Activated CD4-positive, alpha-beta T cell treated with anti-CD3 and anti-CD28 coated beads, Interleukin-2, amount 50 U/mL, for 24 hours (primary cell): ENCODE measurements at regions not wholly inside any gene's neighbourhood (a gene's known extent, or its start where the extent isn't known, plus 50 kb on each side); places are given as distances from the start of the nearest gene placed in this dataset.

Experiments used
- DNase-seq, 2 donors: peaks; one replicate each; pipeline ENCODE4 v3.0.0-alpha.2; 2020; ENCODE audit warnings: low read depth in 1 of 2, low spot score in 1 of 2

DNA sequence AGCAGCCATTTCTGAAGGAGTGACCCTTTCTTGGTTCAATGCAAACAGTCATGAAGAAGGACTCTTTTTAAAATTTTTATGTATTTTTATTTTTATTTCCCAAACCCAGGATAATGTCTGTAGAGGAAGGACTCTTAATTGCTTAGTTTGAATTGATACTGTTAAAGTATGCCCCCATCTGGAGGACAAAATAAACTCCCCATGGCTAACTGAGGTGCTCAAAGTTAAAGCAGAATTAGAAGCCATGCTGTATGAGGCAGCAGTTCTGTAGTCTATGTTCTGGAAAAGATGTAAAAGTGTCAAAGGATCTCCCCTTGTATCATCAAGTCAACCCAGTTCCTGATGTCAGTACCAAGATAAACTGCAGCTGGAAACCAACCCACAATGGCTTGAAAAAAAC is 617.9 kb upstream of the GRM3 start:
- no peak for DNase-seq

DNA sequence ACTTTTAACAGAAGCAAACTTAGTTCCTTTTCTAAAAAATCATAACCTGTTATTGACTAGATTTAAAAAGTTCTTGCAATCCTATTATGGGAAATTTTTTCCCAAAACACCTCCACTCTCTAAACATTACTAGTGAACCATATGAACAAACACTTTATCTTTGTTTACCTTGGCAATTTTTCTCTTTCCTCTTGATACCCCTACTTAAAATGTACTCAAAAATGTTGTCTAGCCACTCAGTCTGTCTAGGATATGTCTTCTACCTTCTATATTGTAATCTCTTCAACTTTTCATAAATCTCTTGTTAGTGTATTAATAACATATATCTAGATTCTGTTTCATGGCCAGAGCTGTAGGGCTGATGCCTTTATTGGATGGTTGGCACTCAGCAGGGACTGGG is 630.0 kb upstream of the GRM3 start:
- DNase-seq = no peak

DNA sequence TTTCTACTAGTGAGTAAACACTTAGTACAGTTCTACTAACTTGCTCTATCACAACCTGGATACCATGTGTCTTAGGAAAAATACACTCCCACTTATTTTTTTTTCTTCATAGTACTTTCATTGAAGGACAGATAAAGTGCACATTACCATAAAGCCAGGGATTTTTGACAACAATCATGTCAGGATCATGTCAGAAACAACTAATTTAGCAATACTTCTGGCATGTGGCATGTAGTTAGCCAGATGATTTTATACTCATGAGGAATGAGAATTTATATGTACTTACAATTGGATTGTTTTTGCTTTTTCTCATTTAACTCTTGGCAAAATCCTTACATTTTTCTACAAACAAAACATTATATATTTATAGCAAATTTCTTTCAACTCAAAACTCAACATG is 630.7 kb upstream of the GRM3 start:
- no peak for DNase-seq

DNA sequence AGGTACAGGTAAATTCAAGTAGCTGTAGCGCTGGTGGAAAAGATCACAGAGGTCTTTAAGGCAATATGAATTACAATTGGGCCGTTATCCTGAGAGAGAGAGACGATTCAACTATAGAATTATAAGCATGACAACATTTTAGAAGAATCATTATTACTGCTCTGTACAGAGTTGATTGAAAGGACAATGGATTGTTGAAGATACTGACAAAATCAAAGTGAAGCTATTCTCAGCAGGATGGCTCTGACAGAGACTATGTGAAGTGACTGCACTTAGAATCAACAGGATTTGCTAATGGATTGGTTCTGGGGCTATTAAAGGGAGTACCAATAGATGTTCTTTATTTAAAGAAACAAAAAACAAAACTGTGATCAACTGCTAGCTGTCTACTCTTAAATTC is 634.8 kb upstream of the GRM3 start:
- no peak for DNase-seq

DNA sequence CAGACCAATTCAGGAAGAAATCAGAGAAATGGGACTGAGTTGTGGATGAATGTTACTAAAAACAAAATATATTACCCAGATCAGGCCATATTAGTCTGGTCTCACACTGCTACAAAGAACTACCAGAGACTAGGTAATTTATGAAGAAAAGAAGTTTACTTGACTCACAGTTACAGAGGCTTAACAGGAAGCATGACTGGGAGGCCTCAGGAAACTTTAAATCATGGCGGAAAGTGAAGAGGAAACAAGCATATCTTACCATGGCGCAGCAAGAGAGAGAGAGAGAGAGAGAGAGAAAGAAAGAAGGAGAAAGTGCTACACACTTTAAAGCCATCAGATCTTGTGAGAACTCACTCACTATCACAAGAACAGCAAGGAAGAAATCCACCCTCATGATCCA is 636.8 kb upstream of the GRM3 start:
- DNase-seq = no peak

DNA sequence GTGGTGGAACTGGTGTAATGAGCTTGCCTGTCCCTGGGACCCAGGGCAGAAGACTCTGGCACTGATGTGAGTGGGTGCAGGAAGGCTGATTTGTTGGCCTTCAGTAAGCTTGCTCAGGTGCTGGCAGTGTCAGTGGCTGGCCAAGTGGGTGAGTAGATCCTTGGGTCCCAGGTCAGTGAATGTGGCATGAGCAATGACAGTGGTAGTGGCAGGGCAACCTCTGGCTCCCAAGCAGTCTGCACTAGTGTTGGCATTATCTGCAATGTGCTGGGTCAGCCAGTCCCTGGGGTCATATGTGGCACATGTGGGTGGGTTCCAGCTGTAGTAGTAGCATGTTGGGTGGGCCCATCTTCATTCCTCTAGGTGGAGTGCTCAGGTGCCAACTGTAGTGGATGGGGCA is 640.9 kb upstream of the GRM3 start:
- DNase-seq = no peak

DNA sequence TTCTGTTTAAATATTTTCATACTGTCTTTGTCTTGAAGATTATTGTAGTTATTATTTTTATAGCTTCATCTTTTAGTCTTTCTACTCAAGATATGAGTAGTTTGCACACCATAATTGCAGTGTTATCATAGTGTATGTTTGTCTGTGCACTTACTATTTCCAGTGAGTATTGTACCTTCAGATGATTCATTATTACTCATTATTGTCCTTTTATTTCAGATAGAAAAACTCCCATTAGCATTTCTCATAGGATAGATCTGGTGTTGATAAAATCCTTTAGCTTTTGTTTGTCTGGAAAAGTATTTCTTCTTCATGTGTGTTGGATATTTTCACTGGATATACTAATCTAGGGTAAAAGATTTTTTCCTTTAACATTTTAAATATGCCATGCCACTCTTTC is 646.2 kb upstream of the GRM3 start:
- DNase-seq = no peak

DNA sequence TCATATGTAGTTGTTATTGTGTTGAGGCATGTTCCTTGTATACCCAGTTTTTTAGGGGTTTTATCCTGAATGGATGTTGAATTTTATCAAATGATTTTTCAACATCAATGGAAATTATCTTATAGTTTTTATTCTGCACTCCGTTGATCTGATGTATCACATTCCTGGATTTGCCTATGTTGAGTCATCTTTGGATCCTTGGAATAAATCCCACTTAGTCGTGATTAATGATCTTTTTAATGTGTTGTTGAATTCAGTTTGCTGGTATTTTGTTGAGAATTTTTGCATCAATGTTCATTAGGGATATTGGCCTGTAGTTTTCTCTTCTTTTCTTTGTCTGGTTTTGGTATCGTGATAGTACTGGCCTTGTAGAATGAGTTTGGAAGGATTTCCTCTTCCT is 648.6 kb upstream of the GRM3 start:
- no peak for DNase-seq

DNA sequence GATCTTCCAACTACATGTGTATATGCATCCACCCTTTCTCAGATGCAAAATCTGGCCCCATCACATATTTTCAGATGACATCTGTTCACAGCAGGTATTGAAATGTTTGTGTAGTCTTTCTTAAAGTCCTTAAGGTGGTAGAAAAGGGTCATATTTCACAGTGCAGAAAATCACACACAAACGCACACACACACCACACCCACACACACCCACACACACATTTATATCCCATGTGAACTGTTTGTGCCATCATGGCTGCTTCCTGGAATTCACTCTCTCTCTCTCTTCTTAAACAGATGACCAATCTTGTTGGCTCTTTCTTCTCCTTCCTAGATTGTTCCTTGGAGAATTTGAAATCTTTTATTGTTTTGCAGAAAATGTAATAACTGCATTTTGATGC is 663.0 kb upstream of the GRM3 start:
- no peak for DNase-seq

DNA sequence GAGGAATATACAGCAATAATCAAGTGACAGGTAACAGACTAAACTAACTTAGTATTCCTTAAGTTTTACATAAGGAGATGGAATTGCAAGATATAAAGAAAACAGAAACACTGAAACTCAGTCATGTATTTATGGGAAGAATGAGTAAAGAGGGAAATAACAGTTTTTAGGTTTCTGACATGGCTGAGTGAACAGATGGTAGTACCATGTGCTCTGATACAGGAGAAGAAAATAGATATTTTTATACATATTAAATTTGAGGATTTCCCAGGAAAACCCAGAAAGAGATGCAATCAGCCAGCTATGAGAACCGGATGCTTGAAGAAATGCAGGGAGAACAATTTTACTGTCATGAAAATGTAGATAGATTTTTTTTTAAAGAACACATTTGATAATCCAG is 669.5 kb upstream of the GRM3 start:
- DNase-seq = no peak

DNA sequence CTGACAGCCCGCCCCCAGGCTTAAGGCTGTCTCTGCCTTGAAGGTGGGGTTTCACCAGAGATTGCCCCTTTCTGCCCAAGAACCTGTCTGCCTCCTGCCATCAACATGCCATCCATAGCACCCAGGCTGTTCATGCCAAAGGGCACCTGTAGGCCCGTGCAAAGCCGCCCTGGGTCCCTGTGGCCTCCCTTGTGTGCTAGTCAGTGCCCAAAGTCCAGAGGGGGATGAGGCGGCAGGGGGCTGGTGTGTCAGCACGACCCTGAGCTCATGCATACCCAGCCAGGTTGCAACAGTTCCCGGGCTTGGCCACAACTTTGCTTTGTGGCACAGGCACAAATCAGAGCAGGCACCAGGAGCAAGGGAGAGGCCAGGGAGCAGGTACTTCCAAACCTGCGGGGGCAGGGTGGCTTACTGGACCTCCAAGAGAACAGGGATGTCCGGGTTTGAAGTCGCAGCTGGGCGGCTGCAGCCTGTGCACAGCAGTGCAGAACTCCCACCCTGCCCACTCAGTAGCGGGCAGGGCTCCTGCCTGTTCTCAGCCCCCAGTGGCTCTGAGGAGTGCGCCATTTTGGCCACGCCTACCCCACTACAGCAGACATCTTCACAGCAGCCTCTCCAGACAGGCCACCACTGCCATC is 671.1 kb upstream of the GRM3 start:
- DNase-seq = no peak

DNA sequence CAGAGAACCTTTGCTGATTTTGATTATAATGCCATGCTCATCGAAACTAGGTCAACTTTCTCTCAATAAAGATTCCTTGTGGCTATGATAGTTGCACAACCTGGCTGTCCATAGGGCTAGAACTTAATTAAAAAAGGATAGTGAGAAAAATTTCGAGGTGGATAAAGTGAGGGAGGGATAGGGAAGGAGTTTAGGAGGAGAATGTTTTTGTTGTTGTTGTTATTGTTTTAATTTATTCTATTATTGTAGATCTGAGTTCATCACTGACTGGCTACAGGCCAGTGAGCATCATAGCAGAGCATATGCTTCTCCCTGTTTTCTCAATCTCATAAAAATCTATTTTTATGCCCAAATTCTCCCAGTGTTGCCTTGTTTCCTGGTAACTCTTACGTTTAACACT is 688.7 kb upstream of the GRM3 start:
- DNase-seq = no peak

DNA sequence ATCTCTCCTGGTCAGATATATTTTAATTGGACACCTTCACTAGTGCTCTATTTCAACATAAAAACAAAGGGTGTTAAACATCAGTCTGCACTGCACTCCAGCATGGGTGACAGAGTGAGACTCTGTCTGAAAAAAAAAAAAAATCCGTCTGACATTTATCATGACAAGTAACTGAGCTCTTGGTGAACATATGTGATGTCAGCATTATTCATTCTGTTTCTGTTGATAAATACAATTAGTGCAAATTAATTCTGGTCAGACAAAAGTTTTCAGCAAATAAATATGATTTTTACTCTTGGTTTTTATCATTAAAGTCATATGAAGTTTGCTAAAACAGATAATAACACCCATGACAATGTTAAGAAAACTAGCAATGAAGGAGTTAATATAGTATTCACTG is 692.8 kb upstream of the GRM3 start:
- DNase-seq = no peak

DNA sequence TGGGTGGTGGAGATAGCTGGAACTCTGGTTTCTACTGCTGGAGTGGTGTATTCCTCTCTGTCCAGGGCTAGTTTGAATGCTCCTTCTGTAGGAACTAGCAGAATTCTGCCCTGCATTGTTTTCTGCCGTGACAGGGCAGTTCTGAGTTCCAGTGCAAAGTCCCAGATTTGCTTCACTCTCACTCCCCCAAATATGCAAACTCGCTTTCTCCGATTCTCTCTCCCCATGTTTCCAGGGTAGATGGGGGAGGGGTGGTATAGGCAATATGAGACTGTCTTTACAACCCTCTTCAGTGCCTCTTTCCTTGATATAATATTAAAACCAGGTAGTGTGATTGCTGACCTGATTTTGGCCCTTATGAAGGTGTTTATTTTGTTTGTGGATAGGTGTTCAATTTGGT is 693.3 kb upstream of the GRM3 start:
- no peak for DNase-seq

DNA sequence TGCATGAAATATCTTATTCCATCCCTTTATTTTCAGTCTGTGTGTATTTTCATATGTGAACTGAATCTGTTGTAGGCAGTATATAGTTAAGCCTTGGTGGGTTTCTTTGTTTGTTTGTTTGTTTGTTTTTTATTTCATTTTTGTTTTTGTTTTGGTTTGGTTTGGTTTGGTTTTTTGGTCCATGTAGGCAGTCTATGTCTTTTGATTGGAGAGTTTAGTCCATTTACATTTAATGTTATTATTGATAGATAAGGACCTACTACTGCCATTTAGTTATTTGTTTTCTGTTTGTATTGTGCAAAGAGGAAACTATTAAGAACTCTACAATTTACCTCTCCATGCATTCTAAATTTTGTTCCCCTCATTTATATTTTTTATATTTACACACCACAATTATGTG is 695.9 kb upstream of the GRM3 start:
- no peak for DNase-seq

DNA sequence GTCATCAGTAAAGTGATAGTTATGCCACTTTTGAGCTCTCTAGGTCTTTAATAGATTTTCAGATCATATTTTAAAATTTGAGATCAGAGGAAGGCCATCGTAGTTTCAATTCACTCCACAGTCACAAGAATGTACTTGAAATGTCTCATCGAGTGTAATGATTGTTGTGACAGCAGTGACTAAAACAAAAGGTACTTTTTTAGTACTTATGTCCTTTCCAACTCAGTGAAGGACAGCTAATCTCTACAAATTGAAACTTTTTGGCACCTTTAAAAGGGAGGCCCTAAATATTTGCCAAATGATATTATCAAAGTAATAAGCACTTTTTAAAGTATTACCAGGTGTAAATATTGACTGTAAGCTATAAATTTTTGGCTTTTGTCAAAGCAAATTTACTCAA is 702.9 kb upstream of the GRM3 start:
- no peak for DNase-seq

DNA sequence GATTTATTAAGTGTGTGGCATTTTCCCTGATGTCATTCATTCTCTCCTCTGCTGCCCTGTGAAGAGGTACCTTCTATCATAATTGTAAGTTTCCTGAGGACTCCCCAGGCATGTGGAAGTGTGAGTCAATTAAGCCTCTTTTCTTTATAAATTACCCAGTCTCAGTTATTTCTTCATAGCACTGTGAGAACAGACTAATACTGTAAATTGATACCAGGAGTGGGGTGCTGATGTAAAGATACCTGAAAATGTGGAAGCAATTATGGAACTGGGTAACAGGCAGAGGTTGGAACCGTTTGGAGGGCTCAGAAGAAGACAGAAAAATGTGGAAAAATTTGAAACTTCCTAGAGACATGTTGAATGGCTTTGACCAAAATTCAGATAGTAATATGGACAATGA is 711.8 kb upstream of the GRM3 start:
- DNase-seq = no peak

DNA sequence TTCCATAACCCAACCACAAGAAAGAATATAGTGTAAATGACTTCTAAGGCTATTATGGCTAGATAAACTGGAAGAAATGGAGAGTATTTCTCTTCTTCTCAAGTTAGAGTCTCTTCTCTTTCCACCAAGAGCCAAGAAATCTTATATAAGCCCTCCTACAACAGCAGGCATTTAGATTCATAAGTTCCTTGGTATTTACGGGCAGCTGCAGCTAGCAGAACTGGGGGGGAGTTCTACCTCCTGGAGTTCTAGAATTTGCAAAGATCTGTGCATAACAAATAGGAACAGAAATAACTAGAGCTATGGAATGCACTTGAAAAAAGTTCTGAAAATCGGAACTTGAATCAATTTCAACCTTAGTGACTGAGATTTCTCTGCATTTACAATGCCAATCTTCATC is 715.2 kb upstream of the GRM3 start:
- no peak for DNase-seq

DNA sequence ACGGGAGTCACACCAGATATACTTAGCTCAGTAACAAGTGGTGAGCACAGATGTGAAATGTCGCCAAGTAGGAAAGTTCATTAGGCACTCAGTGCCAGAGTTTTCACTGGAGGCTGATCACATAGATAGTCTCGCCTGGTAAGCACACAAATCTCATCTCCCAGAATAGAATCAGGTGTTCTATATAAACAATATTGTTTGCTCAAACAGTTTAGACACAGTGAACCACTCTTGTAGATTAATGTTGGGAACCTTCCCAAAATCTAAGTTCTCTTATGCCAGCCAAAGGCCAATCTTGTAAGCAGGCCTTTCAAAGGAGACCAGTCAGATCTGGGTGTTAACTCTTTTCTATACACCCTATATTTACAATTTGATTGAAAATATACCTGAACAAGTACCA is 716.5 kb upstream of the GRM3 start:
- no peak for DNase-seq

DNA sequence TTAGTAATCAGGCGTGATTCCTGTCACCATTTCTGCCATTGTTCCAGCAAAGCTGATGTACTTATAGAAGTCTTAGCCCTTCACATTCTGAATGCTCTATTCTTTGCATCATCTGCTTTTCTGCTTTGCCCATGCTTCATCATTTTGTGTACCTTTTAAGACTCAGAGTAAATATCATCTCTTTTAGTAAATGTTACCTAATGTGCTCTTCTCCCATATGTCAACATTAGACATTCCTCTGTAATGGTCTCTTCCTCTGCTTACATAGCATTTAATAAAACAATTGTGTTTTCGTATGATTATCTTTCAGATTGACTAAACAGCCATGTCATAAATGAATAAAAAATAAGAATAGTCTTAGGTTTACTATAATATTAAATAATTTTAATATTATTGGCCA is 719.6 kb upstream of the GRM3 start:
- no peak for DNase-seq

DNA sequence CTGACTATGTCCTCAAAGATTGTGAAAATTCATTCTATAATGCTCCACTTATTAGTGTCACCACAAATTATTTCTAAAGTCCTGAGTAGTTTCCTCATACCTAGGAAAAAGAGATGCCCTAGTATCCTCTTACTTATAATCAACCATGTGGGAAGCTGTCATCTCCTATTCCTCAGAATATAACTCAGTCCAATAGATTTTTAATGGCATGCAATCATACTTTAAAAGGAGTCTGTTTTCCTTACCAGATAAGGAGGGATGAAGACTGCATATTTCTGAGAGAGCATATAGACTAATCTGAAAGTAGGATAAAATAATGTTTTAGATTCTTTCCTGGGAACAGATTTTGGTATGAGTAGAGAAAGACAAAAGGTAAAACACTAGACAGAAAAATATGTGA is 727.7 kb upstream of the GRM3 start:
- no peak for DNase-seq

DNA sequence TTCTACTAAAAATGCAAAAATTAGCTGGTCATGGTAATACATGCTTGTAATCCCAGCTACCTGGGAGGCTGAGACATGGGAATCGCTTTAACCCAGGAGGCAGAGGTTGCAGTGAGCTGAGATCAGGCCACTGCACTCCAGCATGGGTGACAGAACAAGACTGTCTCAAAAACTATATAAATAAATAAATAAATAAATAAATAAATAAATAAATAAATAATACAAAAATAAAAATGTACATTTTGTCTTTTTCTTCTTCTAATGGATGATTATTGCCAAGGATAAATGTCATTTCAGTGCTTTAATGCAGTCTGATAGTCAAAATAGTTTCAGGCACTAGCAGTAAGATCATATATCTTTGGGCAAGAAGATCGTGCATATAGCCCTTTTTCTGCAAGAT is 727.6 kb upstream of the SEMA3D start:
- no peak for DNase-seq

DNA sequence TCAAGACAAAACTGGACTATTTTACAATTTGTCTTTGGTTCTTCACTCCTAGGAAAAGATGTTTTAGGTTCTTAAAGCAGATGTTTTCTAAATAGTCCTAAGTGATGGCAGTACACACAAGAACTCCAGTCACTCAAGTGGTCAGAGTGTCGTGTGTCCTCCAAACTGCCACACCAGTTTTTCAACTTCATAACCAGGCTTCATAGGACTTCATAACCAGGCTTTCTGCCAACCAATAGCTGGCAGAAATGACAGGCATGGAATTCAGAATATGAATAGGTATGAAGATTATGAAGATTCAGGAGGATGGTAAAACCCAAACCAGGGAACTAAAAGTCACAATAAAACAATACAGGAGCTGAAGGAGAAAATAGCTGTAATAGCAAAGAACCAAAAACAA is 721.2 kb upstream of the SEMA3D start:
- no peak for DNase-seq

DNA sequence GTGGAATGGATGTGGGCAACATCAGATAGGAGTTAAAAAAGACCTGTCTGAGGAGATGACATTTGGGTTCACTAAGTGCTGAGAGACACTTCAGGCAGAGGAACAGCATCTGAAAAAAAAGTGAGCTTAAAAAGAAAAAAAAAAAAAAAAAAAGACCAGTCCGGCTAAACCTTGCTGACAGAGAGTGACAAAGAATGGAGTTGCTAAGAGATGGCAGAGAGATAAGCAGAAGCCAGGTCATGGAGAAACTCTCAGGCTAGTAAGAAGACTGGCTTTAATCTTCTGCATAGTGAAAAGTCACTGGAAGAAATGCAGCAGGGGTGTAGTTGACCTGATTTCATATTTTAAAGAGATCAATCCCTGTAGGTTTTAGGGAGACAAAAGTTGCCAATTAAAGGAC is 711.1 kb upstream of the SEMA3D start:
- no peak for DNase-seq
